SJSA1 (cell line): ENCODE measurements at regions not wholly inside any gene's neighbourhood (a gene's known extent, or its start where the extent isn't known, plus 50 kb on each side); places are given as distances from the start of the nearest gene placed in this dataset.

Source experiments
- DNase-seq, 2 experiments: peaks; one replicate each; pipeline ENCODE4 v3.0.0-alpha.2; 2015 to 2020; ENCODE audit warnings: low spot score in 2 of 2, low read depth in 1 of 2
- H3K27ac ChIP-seq: fragments of 250-450 bp; sonication (Bioruptor Pico); 2 replicates; pipeline ENCODE4 v1.5.1; 2020; ENCODE audit warnings: mild to moderate bottlenecking, moderate library complexity
- H3K27me3 ChIP-seq: fragments of 250-450 bp; sonication (Bioruptor Pico); replicated peaks from 2 replicates; pipeline ENCODE4 v1.5.1; 2020; ENCODE audit warnings: mild to moderate bottlenecking, moderate library complexity
- H3K36me3 ChIP-seq: fragments of 250-450 bp; sonication (Bioruptor Pico); 2 replicates; pipeline ENCODE4 v1.5.1; 2020; ENCODE audit warnings: mild to moderate bottlenecking
- H3K4me1 ChIP-seq: fragments of 250-450 bp; sonication (Bioruptor Pico); replicated peaks from 2 replicates; pipeline ENCODE4 v1.6.1; 2021; ENCODE audit warnings: mild to moderate bottlenecking
- H3K4me3 ChIP-seq: fragments of 250-450 bp; sonication (Bioruptor Pico); 2 replicates; pipeline ENCODE4 v1.5.1; 2020; ENCODE audit warnings: mild to moderate bottlenecking
- H3K9me3 ChIP-seq: fragments of 250-450 bp; sonication (Bioruptor Pico); replicated peaks from 2 replicates; pipeline ENCODE4 v1.5.1; 2020; ENCODE audit warnings: mild to moderate bottlenecking

- no peaks in the 10 kb centered on the region for H3K36me3 ChIP-seq
- no peak for DNase-seq
- no peaks in the 10 kb centered on the region for H3K9me3 ChIP-seq
- H3K27ac ChIP-seq, result no peak overlapping the region
- no peak overlapping the region for H3K4me3 ChIP-seq
- H3K27me3 ChIP-seq, result no peaks in the 10 kb centered on the region
- no peaks in the 10 kb centered on the region for H3K4me1 ChIP-seq
Observed at GRCh38 chr13:104404325-104404724, 1338.1 kb upstream of the SLC10A2 start.

GRCh38 chr13:104389691-104390090 is 1323.5 kb upstream of the SLC10A2 start:
- H3K27me3 ChIP-seq, result no peaks in the 10 kb centered on the region
- no peaks in the 10 kb centered on the region for H3K4me1 ChIP-seq
- no peak for DNase-seq
- no peak overlapping the region for H3K4me3 ChIP-seq
- no peaks in the 10 kb centered on the region for H3K9me3 ChIP-seq
- H3K27ac ChIP-seq, result no peak overlapping the region
- H3K36me3 ChIP-seq, result no peaks in the 10 kb centered on the region

GRCh38 chr13:104387510-104387909 is 1321.3 kb upstream of the SLC10A2 start:
- no peaks in the 10 kb centered on the region for H3K27me3 ChIP-seq

GRCh38 chr13:104385404-104385803 is 1319.2 kb upstream of the SLC10A2 start:
- DNase-seq, result no peak
- H3K27ac ChIP-seq, result no peak overlapping the region
- no peaks in the 10 kb centered on the region for H3K4me1 ChIP-seq
- H3K9me3 ChIP-seq, result no peaks in the 10 kb centered on the region
- no peaks in the 10 kb centered on the region for H3K27me3 ChIP-seq
- H3K36me3 ChIP-seq, result no peaks in the 10 kb centered on the region
- H3K4me3 ChIP-seq, result no peak overlapping the region

More at GRCh38 chr13:104387510-104387909, 1321.3 kb upstream of the SLC10A2 start:
- H3K4me3 ChIP-seq, result no peak overlapping the region
- no peaks in the 10 kb centered on the region for H3K36me3 ChIP-seq
- no peak for DNase-seq
- H3K9me3 ChIP-seq, result no peaks in the 10 kb centered on the region
- no peaks in the 10 kb centered on the region for H3K4me1 ChIP-seq
- no peak overlapping the region for H3K27ac ChIP-seq

- Histone ChIP-seq H3K36me3 (no peaks in the 10 kb centered on the region), H3K27ac (no peak overlapping the region), H3K27me3 (no peaks in the 10 kb centered on the region), H3K4me3 (no peak overlapping the region), H3K9me3 (no peaks in the 10 kb centered on the region), H3K4me1 (no peaks in the 10 kb centered on the region)
- DNase-seq, result no peak
Observed at GRCh38 chr13:104382951-104383350, 1316.7 kb upstream of the SLC10A2 start.

- Histone ChIP-seq H3K4me1 (no peaks in the 10 kb centered on the region), H3K27me3 (no peaks in the 10 kb centered on the region), H3K4me3 (no peak overlapping the region), H3K36me3 (no peaks in the 10 kb centered on the region), H3K27ac (no peak overlapping the region), H3K9me3 (no peaks in the 10 kb centered on the region)
- DNase-seq, result no peak
Observed at GRCh38 chr13:104376588-104376987, 1310.4 kb upstream of the SLC10A2 start.

GRCh38 chr13:104375614-104376013 is 1309.4 kb upstream of the SLC10A2 start:
- no peak overlapping the region for H3K4me3 ChIP-seq
- H3K27me3 ChIP-seq, result no peaks in the 10 kb centered on the region
- no peak for DNase-seq
- H3K36me3 ChIP-seq, result no peaks in the 10 kb centered on the region
- H3K4me1 ChIP-seq, result no peaks in the 10 kb centered on the region
- H3K9me3 ChIP-seq, result no peaks in the 10 kb centered on the region
- H3K27ac ChIP-seq, result no peak overlapping the region

- Histone ChIP-seq H3K27me3 (no peaks in the 10 kb centered on the region), H3K27ac (no peak overlapping the region), H3K4me1 (no peaks in the 10 kb centered on the region), H3K9me3 (no peaks in the 10 kb centered on the region), H3K36me3 (no peaks in the 10 kb centered on the region), H3K4me3 (no peak overlapping the region)
- DNase-seq, result no peak
Observed at GRCh38 chr13:104372095-104372655, 1306.0 kb upstream of the SLC10A2 start.

GRCh38 chr13:104365430-104365829 is 1299.2 kb upstream of the SLC10A2 start:
- Histone ChIP-seq H3K4me3 (no peak overlapping the region), H3K4me1 (no peaks in the 10 kb centered on the region), H3K36me3 (no peaks in the 10 kb centered on the region), H3K27ac (no peak overlapping the region), H3K9me3 (no peaks in the 10 kb centered on the region), H3K27me3 (no peaks in the 10 kb centered on the region)
- DNase-seq, result no peak

- no peak overlapping the region for H3K27ac ChIP-seq
- no peaks in the 10 kb centered on the region for H3K36me3 ChIP-seq
- H3K4me1 ChIP-seq, result no peaks in the 10 kb centered on the region
- no peak overlapping the region for H3K4me3 ChIP-seq
- H3K27me3 ChIP-seq, result no peaks in the 10 kb centered on the region
- H3K9me3 ChIP-seq, result no peaks in the 10 kb centered on the region
- DNase-seq, result no peak
Observed at GRCh38 chr13:104357672-104358354, 1291.6 kb upstream of the SLC10A2 start.

GRCh38 chr13:104357174-104357573 is 1291.0 kb upstream of the SLC10A2 start:
- Histone ChIP-seq H3K9me3 (no peaks in the 10 kb centered on the region), H3K36me3 (no peaks in the 10 kb centered on the region), H3K27me3 (no peaks in the 10 kb centered on the region), H3K27ac (no peak overlapping the region), H3K4me1 (no peaks in the 10 kb centered on the region), H3K4me3 (no peak overlapping the region)
- no peak for DNase-seq

GRCh38 chr13:104355041-104355670 is 1288.9 kb upstream of the SLC10A2 start:
- Histone ChIP-seq H3K4me1 (no peaks in the 10 kb centered on the region), H3K36me3 (no peaks in the 10 kb centered on the region)

GRCh38 chr13:104327211-104327610 is 1261.0 kb upstream of the SLC10A2 start:
- Histone ChIP-seq H3K27ac (no peak overlapping the region), H3K4me1 (peaks cover 5% of the 10 kb centered on the region), H3K9me3 (no peaks in the 10 kb centered on the region), H3K36me3 (no peaks in the 10 kb centered on the region), H3K27me3 (no peaks in the 10 kb centered on the region), H3K4me3 (no peak overlapping the region)
- DNase-seq, result peak in 1 of 2 experiments; percentile 42

More at GRCh38 chr13:104355041-104355670, 1288.9 kb upstream of the SLC10A2 start:
- DNase-seq, result no peak
- no peak overlapping the region for H3K27ac ChIP-seq
- no peaks in the 10 kb centered on the region for H3K9me3 ChIP-seq
- H3K27me3 ChIP-seq, result no peaks in the 10 kb centered on the region
- H3K4me3 ChIP-seq, result no peak overlapping the region

GRCh38 chr13:104326523-104326922 is 1260.3 kb upstream of the SLC10A2 start:
- no peaks in the 10 kb centered on the region for H3K9me3 ChIP-seq
- no peak for DNase-seq
- H3K36me3 ChIP-seq, result no peaks in the 10 kb centered on the region
- no peak overlapping the region for H3K4me3 ChIP-seq
- peaks cover 5% of the 10 kb centered on the region for H3K4me1 ChIP-seq
- H3K27ac ChIP-seq, result no peak overlapping the region
- H3K27me3 ChIP-seq, result no peaks in the 10 kb centered on the region
